ENCODE measurements at regions not wholly inside any gene's neighbourhood (a gene's known extent, or its start where the extent isn't known, plus 50 kb on each side); places are given as distances from the start of the nearest gene placed in this dataset.

- BruUV-seq (replicated peaks): no TSS peak
- Histone ChIP-seq H3K4me2 (ENCODE audit: low read length) (no peak overlapping the region), H3K9ac (ENCODE audit: low read length) (no peak overlapping the region), H3K9me2 (ENCODE audit: insufficient read depth) (no peaks in the 10 kb centered on the region), H4K20me1 (ENCODE audit: insufficient read depth) (no peaks in the 10 kb centered on the region), H3K9me3 (ENCODE audit: control insufficient read depth in 1 of 2, insufficient read depth in 1 of 2, low read depth in 1 of 2, low read length in 2 of 2) (peaks cover 0 to 14% of the 10 kb centered on the region in 2 experiments; a peak in 2 of 4 replicates), H3K27ac (ENCODE audit: low read depth, low read length) (no peak overlapping the region), H3K79me2 (ENCODE audit: insufficient read depth, low read length) (no peaks in the 10 kb centered on the region), H3K36me3 (ENCODE audit: control insufficient read depth in 1 of 2, insufficient read depth in 2 of 2, low read length in 2 of 2) (no peaks in the 10 kb centered on the region), H2AFZ (ENCODE audit: low read depth, low read length, poor library complexity, severe bottlenecking) (no peak overlapping the region), H3K4me1 (ENCODE audit: control insufficient read depth in 1 of 2, insufficient read depth in 2 of 2, low read length in 2 of 2) (no peaks in the 10 kb centered on the region), H3K27me3 (ENCODE audit: insufficient read depth, low read length) (no peaks in the 10 kb centered on the region), H3K4me3 (replicated peaks in 1 of 2; ENCODE audit: low read depth in 1 of 2, low read length in 2 of 2) (no peak overlapping the region)
- ChIA-PET CTCF (no interaction called here), POLR2A (no interaction called here), RAD21 (ENCODE audit: low non-redundant PET in 1 of 2, low total read pairs in 2 of 2, uncharacterized antibody in 2 of 2, unreplicated experiment in 2 of 2) (no interaction called here)
- intact Hi-C loops (cut with micrococcal nuclease): no loop called here
- ATAC-seq: no peak
- TF ChIP-seq REST (IDR thresholded peaks at IDR 0.05; ENCODE audit: low read depth) (no peak), POLR2A (IDR thresholded peaks at IDR 0.05; ENCODE audit: borderline replicate concordance, extremely low read depth, insufficient read depth, insufficient read length) (no peak), ZBTB33 (IDR thresholded peaks at IDR 0.05; ENCODE audit: extremely low read depth, insufficient replicate concordance, low read length) (no peak), ATF3 (IDR thresholded peaks at IDR 0.05) (no peak), ZNF274 (IDR thresholded peaks at IDR 0.05; ENCODE audit: low read depth, low read length) (no peak), MAX (IDR thresholded peaks at IDR 0.05) (no peak), ELF1 (IDR thresholded peaks at IDR 0.05; ENCODE audit: borderline replicate concordance, low read depth) (no peak), CTCF (IDR thresholded peaks at IDR 0.05 in 2 of 3, conservative IDR thresholded peaks at IDR 0.05 in 1 of 3; ENCODE audit: borderline replicate concordance in 1 of 3, insufficient read depth in 1 of 3, low read depth in 2 of 3, low read length in 2 of 3) (no peak), SP1 (IDR thresholded peaks at IDR 0.05; ENCODE audit: low read depth) (no peak), CEBPB (IDR thresholded peaks at IDR 0.05; ENCODE audit: low read depth) (no peak), FOSL1 (IDR thresholded peaks at IDR 0.05; ENCODE audit: low read depth) (no peak), JUND (IDR thresholded peaks at IDR 0.05) (no peak), SIN3A (IDR thresholded peaks at IDR 0.05; ENCODE audit: low read depth) (no peak), SRF (IDR thresholded peaks at IDR 0.05; ENCODE audit: low read depth) (no peak), RAD21 (IDR thresholded peaks at IDR 0.05; ENCODE audit: low read depth) (no peak), EZH2 (IDR thresholded peaks at IDR 0.05) (no peak), CBX3 (IDR thresholded peaks at IDR 0.05; ENCODE audit: low read depth) (no peak), EZH2phosphoT487 (IDR thresholded peaks at IDR 0.05; ENCODE audit: borderline replicate concordance) (no peak), YY1 (IDR thresholded peaks at IDR 0.05; ENCODE audit: extremely low read depth, insufficient replicate concordance, low read depth, low read length) (no peak), POLR2AphosphoS5 (IDR thresholded peaks at IDR 0.05; ENCODE audit: low read depth, low read length) (no peak)
- no peak for DNase-seq (ENCODE audit: low read depth, low spot score)
Measured at GRCh38 chr10:36722777-36723176, 402.6 kb upstream of the ANKRD30A start.
